ENCODE measurements at regions not wholly inside any gene's neighbourhood (a gene's known extent, or its start where the extent isn't known, plus 50 kb on each side); places are given as distances from the start of the nearest gene placed in this dataset.

- Histone ChIP-seq H3K27me3 (ENCODE audit: insufficient read depth, low read length, poor library complexity, severe bottlenecking) (no peaks in the 10 kb centered on the region), H3K9me3 (ENCODE audit: insufficient read depth, low read depth, low read length) (no peaks in the 10 kb centered on the region), H3K9me2 (replicated peaks; ENCODE audit: low read depth, low read length) (no peaks in the 10 kb centered on the region), H3F3A (ENCODE audit: low read depth) (no peaks in the 10 kb centered on the region), H2AFZ (ENCODE audit: low read length) (no peak overlapping the region), H3K79me2 (ENCODE audit: insufficient read depth, low read length) (no peaks in the 10 kb centered on the region), H3K4me1 (ENCODE audit: insufficient read depth, low read length, poor library complexity, severe bottlenecking) (no peaks in the 10 kb centered on the region), H3K9ac (ENCODE audit: low read depth, low read length, poor library complexity, severe bottlenecking) (no peak overlapping the region), H4K20me1 (ENCODE audit: insufficient read depth, low read length, poor library complexity, severe bottlenecking) (no peaks in the 10 kb centered on the region), H3K4me3 (ENCODE audit: low read length, poor library complexity, severe bottlenecking) (no peak overlapping the region), H3K36me3 (ENCODE audit: insufficient read depth, low read length) (no peaks in the 10 kb centered on the region), H3K4me2 (ENCODE audit: low read depth, low read length, poor library complexity, severe bottlenecking) (no peak overlapping the region)
- TF ChIP-seq CTCF (conservative IDR thresholded peaks at IDR 0.05; ENCODE audit: low read length) (no peak), EZH2phosphoT487 (IDR thresholded peaks at IDR 0.05; ENCODE audit: borderline replicate concordance) (no peak)
These were observed 67.2 kb upstream of the RCN1 start for GRCh38 chr11:32023370-32024305.

GRCh38 chr11:32018672-32019071 lies 72.2 kb upstream of the RCN1 start:
- no peak overlapping the region for H3K4me3 ChIP-seq (ENCODE audit: low read length, poor library complexity, severe bottlenecking)
- no peaks in the 10 kb centered on the region for H3K27me3 ChIP-seq (ENCODE audit: insufficient read depth, low read length, poor library complexity, severe bottlenecking)
- H3F3A ChIP-seq (ENCODE audit: low read depth) = no peaks in the 10 kb centered on the region
- H3K4me2 ChIP-seq (ENCODE audit: low read depth, low read length, poor library complexity, severe bottlenecking) = no peak overlapping the region
- H3K36me3 ChIP-seq (ENCODE audit: insufficient read depth, low read length) = no peaks in the 10 kb centered on the region
- H3K9me3 ChIP-seq (ENCODE audit: insufficient read depth, low read depth, low read length) = no peaks in the 10 kb centered on the region
- no peaks in the 10 kb centered on the region for H3K79me2 ChIP-seq (ENCODE audit: insufficient read depth, low read length)
- H4K20me1 ChIP-seq (ENCODE audit: insufficient read depth, low read length, poor library complexity, severe bottlenecking) = no peaks in the 10 kb centered on the region
- no peaks in the 10 kb centered on the region for H3K4me1 ChIP-seq (ENCODE audit: insufficient read depth, low read length, poor library complexity, severe bottlenecking)
- H3K9ac ChIP-seq (ENCODE audit: low read depth, low read length, poor library complexity, severe bottlenecking) = no peak overlapping the region
- H3K9me2 ChIP-seq (replicated peaks; ENCODE audit: low read depth, low read length) = no peaks in the 10 kb centered on the region
- TF ChIP-seq EZH2phosphoT487 (IDR thresholded peaks at IDR 0.05; ENCODE audit: borderline replicate concordance) (no peak), CTCF (conservative IDR thresholded peaks at IDR 0.05; ENCODE audit: low read length) (no peak)
- no peak overlapping the region for H2AFZ ChIP-seq (ENCODE audit: low read length)

GRCh38 chr11:32016111-32016510 lies 74.8 kb upstream of the RCN1 start:
- Histone ChIP-seq H2AFZ (ENCODE audit: low read length) (no peak overlapping the region), H3K9me3 (ENCODE audit: insufficient read depth, low read depth, low read length) (no peaks in the 10 kb centered on the region), H4K20me1 (ENCODE audit: insufficient read depth, low read length, poor library complexity, severe bottlenecking) (no peaks in the 10 kb centered on the region), H3F3A (ENCODE audit: low read depth) (no peaks in the 10 kb centered on the region), H3K79me2 (ENCODE audit: insufficient read depth, low read length) (no peaks in the 10 kb centered on the region), H3K9me2 (replicated peaks; ENCODE audit: low read depth, low read length) (no peaks in the 10 kb centered on the region), H3K36me3 (ENCODE audit: insufficient read depth, low read length) (no peaks in the 10 kb centered on the region), H3K27me3 (ENCODE audit: insufficient read depth, low read length, poor library complexity, severe bottlenecking) (no peaks in the 10 kb centered on the region), H3K4me3 (ENCODE audit: low read length, poor library complexity, severe bottlenecking) (no peak overlapping the region), H3K4me2 (ENCODE audit: low read depth, low read length, poor library complexity, severe bottlenecking) (no peak overlapping the region), H3K9ac (ENCODE audit: low read depth, low read length, poor library complexity, severe bottlenecking) (no peak overlapping the region), H3K4me1 (ENCODE audit: insufficient read depth, low read length, poor library complexity, severe bottlenecking) (no peaks in the 10 kb centered on the region)
- no peak for TF ChIP-seq CTCF (conservative IDR thresholded peaks at IDR 0.05; ENCODE audit: low read length)
- TF ChIP-seq EZH2phosphoT487 (IDR thresholded peaks at IDR 0.05; ENCODE audit: borderline replicate concordance) = no peak

All from Loucy (cell line).